Testis (tissue), 2 donors: ENCODE measurements at regions not wholly inside any gene's neighbourhood (a gene's known extent, or its start where the extent isn't known, plus 50 kb on each side); places are given as distances from the start of the nearest gene placed in this dataset.

Experiments used
- POLR2A ChIP-seq: fragments of 450-650 bp; IDR thresholded peaks from one replicate; pipeline ENCODE4 v1.6.1; 2017; ENCODE audit warnings: antibody characterized with exemption, mild to moderate bottlenecking, moderate library complexity
- TF ChIP-seq, protein P1 (sequence below), 3 experiments: fragments of 450-650 bp in 2 of 3; fragments of 200-600 bp in 1 of 3; sonication (generic) in 1 of 3; IDR thresholded peaks; one replicate each; pipeline ENCODE4 v1.5.1; 2016 to 2019; ENCODE audit warnings: antibody characterized with exemption in 3 of 3, mild to moderate bottlenecking in 2 of 3, moderate library complexity in 1 of 3

GRCh38 chr10:44828508-44829142 lies 82.5 kb upstream of the TMEM72 start:
- TF ChIP-seq, protein P1, sequence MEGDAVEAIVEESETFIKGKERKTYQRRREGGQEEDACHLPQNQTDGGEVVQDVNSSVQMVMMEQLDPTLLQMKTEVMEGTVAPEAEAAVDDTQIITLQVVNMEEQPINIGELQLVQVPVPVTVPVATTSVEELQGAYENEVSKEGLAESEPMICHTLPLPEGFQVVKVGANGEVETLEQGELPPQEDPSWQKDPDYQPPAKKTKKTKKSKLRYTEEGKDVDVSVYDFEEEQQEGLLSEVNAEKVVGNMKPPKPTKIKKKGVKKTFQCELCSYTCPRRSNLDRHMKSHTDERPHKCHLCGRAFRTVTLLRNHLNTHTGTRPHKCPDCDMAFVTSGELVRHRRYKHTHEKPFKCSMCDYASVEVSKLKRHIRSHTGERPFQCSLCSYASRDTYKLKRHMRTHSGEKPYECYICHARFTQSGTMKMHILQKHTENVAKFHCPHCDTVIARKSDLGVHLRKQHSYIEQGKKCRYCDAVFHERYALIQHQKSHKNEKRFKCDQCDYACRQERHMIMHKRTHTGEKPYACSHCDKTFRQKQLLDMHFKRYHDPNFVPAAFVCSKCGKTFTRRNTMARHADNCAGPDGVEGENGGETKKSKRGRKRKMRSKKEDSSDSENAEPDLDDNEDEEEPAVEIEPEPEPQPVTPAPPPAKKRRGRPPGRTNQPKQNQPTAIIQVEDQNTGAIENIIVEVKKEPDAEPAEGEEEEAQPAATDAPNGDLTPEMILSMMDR (IDR thresholded peaks at IDR 0.05), result no peak
- TF ChIP-seq POLR2A, result no peak
